HG02943 (cell line): ENCODE measurements at regions not wholly inside any gene's neighbourhood (a gene's known extent, or its start where the extent isn't known, plus 50 kb on each side); places are given as distances from the start of the nearest gene placed in this dataset.
A peak's percentile ranks its signal among the peaks of the same experiment; 100 is the strongest.
"Not testable (repeated sequence)": the region's sequence is repeated elsewhere in the genome, so short reads cannot be mapped to it uniquely, and the experiment has no call there.

ENCODE experiments used
- ATAC-seq: cut with Tn5 transposase; IDR thresholded peaks from one replicate; pipeline ENCODE4 v1.9.1; 2021; ENCODE audit warnings: mild to moderate bottlenecking, low read depth, moderate library complexity; ENCODE audit not compliant: unreplicated experiment

GRCh38 chr20:12913781-12914443, 94.9 kb upstream of the SPTLC3 start:
- ATAC-seq = no peak

GRCh38 chr20:12914804-12915203, 94.0 kb upstream of the SPTLC3 start:
- no peak for ATAC-seq

GRCh38 chr20:12916699-12917098, 92.1 kb upstream of the SPTLC3 start:
- no peak for ATAC-seq

- ATAC-seq = no peak
These were observed 84.6 kb upstream of the SPTLC3 start for GRCh38 chr20:12924126-12924525.

DNA sequence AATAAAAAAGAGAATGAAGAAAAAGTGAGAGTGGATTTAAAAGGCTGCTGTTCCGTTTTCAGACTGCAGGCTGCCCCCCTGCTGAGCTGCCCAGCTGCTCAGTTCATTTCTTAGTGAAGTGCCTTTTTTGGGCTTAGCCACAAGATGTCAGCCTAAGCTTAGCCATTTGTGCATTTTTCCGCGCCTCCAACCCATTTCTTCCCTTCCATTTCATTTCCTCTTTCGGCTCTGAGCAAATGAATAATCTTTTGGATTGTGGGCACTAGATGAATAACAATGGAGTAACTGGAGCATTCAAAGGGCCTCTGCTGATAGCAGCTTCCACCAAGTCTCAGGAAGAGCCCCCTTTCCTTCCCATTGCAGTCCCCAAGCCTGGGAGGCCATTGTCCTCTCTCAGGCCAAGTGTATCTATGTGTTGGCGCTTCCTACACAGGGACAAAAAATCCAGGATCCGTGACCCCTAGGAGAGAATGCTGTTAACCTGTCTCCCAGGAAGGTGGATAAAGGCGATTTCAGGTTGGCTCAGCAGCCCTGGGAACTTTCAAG, 83.5 kb upstream of the SPTLC3 start:
- ATAC-seq = peak; percentile 94

DNA sequence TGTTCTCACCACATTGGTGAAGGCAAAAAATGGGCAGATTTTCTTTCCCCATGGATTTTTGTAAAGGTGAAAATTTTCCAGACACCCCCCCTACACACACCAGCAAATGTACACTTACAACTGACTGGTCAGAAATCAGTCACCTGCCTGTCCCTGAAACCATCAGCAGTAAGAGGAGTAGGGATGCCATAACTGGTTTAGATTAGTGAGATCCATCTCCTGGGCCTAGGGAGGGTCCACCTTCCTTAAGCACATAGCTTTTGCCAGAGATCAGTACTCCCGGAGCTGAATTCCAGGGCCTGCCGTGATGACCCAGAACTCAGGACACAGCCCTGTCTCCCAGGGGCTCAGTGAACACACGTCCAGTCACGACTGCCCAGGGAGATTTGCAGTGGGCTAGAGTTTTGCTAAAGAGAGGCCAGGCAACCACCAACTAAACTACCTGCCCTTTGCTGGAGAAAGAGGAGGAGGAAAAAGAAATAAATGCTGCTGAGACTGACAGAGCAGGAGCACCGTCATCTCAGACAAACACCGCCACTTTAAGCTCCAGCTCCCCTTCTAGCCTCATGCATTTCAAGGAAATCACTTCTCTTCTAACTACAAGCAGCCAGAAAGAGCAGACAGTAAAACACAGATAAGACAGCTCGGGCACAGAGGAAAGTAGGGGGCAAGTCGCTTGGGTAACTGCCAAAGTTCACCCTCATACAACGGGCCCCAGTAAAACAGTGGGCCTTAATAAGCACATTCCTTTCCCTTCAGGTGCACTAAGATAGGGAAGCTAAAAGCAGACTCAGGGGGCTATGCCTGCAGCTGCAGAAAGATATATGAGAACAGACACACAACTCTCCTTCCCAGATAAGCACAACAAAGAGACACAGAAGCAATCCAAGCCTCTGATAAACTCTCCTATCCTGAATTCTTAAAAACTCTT, 82.6 kb upstream of the SPTLC3 start:
- ATAC-seq = no peak

- no peak for ATAC-seq
These were observed 81.3 kb upstream of the SPTLC3 start for GRCh38 chr20:12927489-12927888.

- no peak for ATAC-seq
These were observed 80.4 kb upstream of the SPTLC3 start for GRCh38 chr20:12928358-12928754.

GRCh38 chr20:12928755-12929401, 79.9 kb upstream of the SPTLC3 start:
- ATAC-seq = no peak

GRCh38 chr20:12936020-12936419, 72.8 kb upstream of the SPTLC3 start:
- ATAC-seq = no peak

- no peak for ATAC-seq
These were observed 72.2 kb upstream of the SPTLC3 start for GRCh38 chr20:12936524-12936923.

DNA sequence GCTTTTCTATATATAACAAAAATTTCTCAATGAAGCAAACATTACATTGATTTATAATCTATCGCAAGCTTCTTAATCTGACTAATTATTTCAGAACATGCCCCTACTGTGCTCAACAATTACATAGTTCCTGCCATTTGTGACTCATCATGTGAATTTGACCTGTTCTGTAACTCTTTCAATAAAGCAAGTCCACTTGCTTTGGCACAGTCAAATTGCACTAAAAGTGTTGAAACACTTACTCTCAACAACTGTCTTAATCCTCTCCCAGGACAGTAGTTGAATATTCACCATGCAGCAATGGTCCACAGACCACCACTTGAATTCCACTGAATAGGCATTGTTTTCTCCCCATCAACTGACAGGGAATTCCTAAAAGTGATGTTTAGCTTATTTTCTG, 67.7 kb upstream of the SPTLC3 start:
- no peak for ATAC-seq

DNA sequence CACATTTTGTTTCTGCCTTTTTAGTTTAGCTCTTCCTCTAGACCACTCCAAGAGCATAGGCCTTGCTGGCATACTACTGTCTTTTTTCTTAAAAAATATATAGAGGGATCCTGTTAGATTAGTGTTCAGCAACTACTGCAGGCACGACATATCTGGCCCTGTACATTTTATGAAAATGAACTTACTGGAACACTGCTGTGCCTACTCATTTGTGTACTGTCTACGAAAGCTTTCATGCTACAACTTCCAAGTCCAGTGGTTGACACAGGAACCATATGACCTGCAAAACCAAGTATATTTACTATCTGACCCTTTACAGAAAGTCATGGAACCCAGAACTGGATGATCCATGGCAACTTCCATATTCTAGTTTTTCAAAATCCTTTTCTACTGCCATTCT, 66.6 kb upstream of the SPTLC3 start:
- no peak for ATAC-seq

DNA sequence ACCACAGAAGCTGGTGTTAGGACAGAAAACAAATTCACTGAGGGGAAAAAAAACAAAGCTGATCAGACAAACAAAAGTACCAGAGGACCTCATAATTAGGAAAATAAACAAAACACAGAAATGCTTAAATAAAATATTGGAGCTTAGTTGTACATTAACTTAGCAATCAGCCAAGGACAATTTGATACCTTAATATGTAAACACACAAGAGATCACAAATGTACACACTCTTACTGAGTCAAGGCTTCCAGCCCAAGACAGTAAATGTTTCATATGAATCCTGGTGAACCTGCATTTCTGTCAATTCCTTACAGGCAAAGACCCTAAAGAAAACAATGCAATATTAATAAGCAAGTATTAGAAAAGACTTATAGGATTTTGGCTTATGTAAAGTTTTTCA, 62.0 kb upstream of the SPTLC3 start:
- no peak for ATAC-seq

- ATAC-seq = no peak
These were observed 61.1 kb upstream of the SPTLC3 start for GRCh38 chr20:12947691-12948090.

DNA sequence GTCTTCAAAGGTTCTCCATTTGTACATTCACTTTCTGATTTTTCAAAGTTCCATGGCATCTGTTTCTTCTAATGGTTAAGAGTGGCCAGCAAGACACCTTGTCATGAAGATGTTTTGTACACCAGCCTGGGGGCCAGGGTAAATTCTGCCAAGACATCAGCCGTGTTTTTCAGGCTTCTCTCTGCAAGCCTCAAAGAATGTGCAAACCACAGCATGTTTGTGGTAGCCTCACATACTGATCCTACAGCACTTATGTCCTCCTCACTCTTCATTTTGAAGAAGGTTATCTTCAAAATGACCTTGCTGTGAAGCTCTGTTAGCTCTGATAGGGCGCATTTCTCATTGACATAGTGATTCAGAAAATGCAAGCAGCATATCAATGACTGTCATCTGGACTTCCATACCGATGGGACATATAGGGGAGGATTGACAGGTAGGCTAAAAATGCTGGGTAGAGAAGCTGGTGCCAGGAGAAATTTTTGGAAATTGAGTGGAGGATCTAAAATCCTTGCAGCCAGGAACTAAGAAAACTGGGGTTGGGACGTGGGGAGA, 59.3 kb upstream of the SPTLC3 start:
- no peak for ATAC-seq

GRCh38 chr20:12954254-12954653, 54.5 kb upstream of the SPTLC3 start:
- ATAC-seq = not testable (repeated sequence)

GRCh38 chr20:12955611-12956010, 53.2 kb upstream of the SPTLC3 start:
- ATAC-seq = no peak

DNA sequence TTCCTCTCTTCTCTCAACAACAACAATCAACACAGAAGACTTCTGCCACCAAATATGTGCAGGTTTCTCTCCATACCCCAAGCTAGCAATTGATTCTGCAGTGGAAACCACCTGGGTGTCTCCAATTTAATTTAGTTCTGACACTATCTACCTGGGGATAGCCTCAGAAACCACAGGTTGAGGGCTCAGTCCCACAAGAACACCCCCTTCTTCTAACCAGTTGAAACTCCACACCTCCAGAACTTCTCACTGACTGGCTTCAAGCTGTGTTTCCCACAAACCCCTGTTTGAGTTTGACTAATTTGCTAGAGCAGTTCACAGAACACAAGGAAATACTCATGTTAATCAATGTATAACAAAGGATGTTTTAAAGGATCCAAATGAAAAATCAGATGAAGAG, 52.5 kb upstream of the SPTLC3 start:
- ATAC-seq = no peak

DNA sequence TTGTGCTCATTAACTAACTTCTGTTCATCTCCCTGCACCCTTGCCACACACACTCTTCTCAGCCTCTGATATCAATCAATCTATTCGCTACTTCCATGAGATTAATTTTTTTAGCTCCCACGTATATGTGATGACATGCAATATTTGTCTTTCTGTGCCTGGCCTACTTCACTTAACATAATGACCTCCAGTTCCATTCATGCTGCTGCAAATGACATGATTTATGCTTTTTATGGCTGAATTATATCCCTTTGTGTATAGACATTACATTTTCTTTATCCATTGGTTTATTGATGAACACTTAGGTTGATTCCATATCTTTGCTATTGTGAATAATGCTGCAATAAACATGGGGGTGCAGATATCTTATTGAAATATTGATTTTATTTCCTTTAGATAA, 50.8 kb upstream of the SPTLC3 start:
- no peak for ATAC-seq
